ENCODE measurements at regions not wholly inside any gene's neighbourhood (a gene's known extent, or its start where the extent isn't known, plus 50 kb on each side); places are given as distances from the start of the nearest gene placed in this dataset.
A peak's percentile ranks its signal among the peaks of the same experiment; 100 is the strongest.
"Not testable (repeated sequence)": the region's sequence is repeated elsewhere in the genome, so short reads cannot be mapped to it uniquely, and the experiment has no call there.

GRCh38 chr1:174105086-174105485 is 54.2 kb upstream of the RABGAP1L start:
- DNase-seq (ENCODE audit: low read depth): no peak

DNA sequence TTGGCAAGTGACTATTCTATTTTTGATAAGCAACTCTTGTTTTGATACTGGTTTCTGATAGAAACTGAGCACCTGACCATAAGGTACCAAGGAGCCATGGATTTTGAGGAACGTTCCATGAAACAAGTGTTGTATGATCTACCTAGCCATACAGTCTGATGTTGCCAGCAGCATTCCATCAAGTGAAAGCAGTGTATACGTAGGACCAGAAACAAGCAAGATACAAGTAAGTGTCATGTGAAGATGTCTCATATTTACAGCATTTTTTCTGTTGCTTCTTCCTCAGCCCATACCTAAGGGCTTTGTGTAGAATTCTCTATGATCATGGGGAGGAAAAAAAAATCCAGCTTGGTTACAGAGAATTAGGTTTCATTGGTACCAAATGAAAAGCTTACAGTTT is 55.6 kb upstream of the RABGAP1L start:
- no peak for DNase-seq (ENCODE audit: low read depth)

DNA sequence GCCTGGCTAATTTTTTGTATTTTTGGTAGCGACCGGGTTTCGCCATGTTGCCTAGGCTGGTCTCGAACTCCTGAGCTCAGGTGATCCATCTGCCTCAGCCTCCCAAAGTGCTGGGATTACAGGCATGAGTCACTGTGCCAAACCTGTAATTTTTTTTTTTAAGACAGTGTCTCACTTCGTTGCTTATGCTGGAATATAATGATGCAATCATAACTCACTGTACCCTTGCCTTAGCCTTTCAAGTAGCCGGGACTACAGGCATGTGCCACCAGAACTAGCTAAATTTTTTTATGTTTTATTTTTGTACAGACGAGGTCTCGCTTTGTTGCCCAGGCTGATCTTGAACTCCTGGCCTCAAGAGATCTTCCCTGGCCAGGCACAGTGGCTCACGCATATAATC is 57.3 kb upstream of the RABGAP1L start:
- DNase-seq (ENCODE audit: low read depth): not testable (repeated sequence)

GRCh38 chr1:174097426-174097825 is 61.9 kb upstream of the RABGAP1L start:
- DNase-seq (ENCODE audit: low read depth): no peak

DNA sequence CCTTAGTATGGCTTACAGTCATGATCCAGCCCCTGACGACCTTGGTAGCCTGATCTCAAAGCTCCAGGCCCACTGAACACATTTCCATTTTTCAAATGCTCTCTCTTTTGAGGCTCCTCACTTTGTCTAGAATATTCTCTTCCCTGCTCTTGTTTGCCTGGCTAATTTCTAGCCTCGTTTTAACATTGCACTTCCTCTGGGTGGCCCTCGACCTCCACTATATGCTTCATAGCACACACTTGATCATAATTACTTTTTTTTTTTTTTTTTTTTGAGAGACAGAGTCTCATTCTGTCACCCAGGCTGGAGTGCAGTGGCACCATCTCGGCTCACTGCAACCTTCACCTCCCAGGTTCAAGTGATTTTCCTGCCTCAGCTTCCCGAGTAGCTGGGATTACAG is 65.5 kb upstream of the RABGAP1L start:
- peak; percentile 30 for DNase-seq (ENCODE audit: low read depth)

DNA sequence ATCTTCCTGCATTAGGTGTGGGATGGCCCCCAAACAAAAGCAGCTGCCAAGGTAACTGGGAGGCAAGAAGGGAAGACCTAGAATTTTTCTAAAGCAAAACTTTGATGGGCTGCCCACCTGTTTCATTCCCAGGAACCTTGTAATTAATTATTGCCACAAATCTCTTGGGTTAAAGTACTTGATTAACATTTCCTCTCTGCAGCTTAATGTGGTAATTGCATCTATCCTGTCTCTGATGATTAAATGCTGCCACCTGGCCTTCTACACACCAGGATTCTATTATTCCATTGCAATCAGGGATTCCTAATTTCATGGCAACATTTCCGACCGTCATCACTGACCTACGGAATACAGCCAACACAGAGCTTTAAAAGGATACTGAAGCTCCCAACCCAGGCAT is 68.3 kb upstream of the RC3H1 start:
- DNase-seq (ENCODE audit: low read depth): no peak

- no peak for DNase-seq (ENCODE audit: low read depth)
Measured at GRCh38 chr1:174080819-174081218, 58.7 kb upstream of the RC3H1 start.

DNA sequence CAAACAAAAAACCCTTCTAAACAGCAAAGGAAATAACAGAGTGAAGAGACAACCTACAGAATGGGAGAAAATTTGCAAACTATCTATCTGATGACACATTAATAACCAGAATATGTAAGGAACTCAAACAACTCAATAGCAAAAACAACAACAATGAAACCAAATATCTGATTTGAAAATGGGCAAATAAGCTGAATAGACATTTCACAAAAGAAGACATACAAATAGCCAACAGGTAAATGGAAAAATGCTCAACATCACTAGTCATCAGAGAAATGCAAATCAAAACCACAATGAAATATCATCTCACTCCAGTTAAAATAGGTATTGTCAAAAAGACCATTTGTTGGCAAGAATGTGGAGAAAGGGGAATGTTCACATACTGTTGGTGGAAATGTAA is 57.6 kb upstream of the RC3H1 start:
- DNase-seq (ENCODE audit: low read depth): no peak

- DNase-seq (ENCODE audit: low read depth): not testable (repeated sequence)
Measured at GRCh38 chr1:174078916-174079315, 56.8 kb upstream of the RC3H1 start.

DNA sequence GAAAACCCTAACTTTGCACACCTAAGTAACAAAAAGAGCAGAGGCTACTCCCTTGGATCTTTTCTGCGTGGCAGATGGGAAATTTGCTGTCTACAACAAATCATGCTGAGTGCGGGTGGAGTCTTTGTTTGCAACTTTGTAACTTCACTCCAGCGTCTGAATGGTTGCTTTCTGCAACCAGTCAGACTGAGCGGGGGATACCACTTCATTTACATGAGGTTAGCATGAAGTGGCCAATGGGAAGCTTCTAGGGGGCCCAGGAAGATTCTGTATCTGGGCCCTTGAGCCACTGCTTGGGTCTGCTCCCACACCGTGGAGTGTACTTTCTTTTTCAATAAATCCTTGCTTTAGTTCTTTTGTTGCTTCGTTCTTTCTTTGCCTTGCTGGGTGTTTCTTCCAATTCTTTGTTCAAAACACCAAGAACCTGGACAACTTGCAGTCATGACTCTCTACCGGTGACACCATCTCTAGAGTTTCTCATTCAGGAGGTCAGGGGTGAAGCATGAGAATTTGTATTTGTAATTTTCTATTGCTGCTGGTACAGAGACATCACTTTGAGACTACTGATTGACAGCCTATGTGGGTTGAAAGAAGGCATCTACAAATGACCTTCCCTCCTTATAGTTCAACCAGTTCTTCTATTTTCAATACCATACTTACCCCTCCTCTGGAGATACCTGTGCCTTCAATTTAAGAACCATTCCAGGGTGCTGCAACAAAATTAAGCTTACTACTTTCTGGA is 55.8 kb upstream of the RC3H1 start:
- peak; percentile 9 for DNase-seq (ENCODE audit: low read depth)

DNA sequence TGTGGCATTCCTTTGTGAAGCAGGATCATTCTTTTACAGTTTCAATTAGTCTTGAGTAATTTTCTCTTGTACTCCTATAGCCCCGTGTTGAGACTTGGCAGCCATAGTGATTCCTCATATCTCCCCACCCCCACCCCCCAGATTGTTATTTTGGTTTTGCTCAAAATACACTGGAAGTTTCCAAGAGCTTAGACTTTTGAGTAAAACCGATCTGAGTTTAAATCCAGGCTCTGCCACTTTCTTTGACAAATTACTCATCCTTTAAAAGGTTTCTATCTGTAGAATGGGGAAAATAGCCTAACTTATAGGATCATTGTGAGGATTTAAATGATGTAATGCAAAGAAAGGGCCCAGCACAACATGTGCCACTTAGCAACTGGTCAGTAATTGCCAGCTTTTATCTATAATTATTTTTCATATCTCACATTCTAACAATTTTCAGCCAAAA is 53.1 kb upstream of the RC3H1 start:
- no peak for DNase-seq (ENCODE audit: low read depth)

DNA sequence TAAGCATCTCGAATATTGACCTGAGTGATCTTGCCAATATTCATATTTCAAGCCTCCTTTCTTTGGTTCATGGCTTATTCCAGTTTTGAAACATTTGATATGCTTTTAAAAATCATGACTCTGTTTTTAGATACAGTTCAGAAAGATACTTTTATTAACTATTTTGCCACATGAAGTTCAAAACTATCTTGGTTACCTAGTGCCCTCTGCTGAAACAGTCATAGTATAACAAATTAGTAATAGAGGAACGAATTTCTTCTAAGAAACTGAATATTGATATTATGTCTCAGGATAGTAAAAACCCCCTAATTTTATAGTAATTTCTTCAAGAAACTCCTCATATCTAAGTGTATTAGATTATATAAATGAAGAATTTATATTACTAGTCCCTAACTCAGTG is 52.6 kb upstream of the RC3H1 start:
- DNase-seq (ENCODE audit: low read depth): peak; percentile 54

DNA sequence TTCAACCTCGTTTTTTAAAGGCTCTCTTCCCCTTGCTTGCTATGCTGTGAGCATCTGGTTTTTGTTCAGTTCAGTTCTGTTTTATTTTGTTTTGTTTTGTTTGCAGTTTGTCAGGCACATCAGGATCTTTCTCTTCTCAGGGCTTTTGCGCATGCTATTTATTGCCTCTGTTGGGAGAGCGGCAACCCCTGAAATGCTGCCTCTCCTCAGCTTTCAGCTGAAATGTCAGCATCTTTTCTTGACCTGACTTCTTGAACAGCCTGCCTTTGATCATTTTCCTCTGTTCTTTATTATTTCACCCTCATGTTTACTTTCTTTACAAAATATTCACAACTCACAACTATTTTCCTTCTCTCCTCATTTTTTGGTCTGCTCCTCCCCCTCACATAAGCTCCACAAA is 50.4 kb upstream of the RC3H1 start:
- DNase-seq (ENCODE audit: low read depth): no peak
